ENCODE measurements at regions not wholly inside any gene's neighbourhood (a gene's known extent, or its start where the extent isn't known, plus 50 kb on each side); places are given as distances from the start of the nearest gene placed in this dataset.

GRCh38 chr5:166505067-166505466 is 1786.4 kb upstream of the WWC1 start:
- no peak for TF ChIP-seq CHD1 (IDR thresholded peaks at IDR 0.05; ENCODE audit: low read depth, low read length)
- no peak for TF ChIP-seq EGR1 (IDR thresholded peaks at IDR 0.05; ENCODE audit: borderline replicate concordance in 1 of 2, low read depth in 2 of 2, low read length in 2 of 2)
- no peak for TF ChIP-seq CTCF (IDR thresholded peaks at IDR 0.05 in 2 of 3, conservative IDR thresholded peaks at IDR 0.05 in 1 of 3; ENCODE audit: control insufficient read depth in 2 of 3, extremely low read depth in 1 of 3, insufficient read depth in 1 of 3, low read depth in 3 of 3, low read length in 3 of 3)
- TF ChIP-seq FOXK2 (IDR thresholded peaks at IDR 0.05): no peak
- TF ChIP-seq HCFC1 (IDR thresholded peaks at IDR 0.05; ENCODE audit: low read length): no peak
- no peak for TF ChIP-seq YY1 (IDR thresholded peaks at IDR 0.05; ENCODE audit: low read depth, low read length)

Measured in GM12878 (cell line).